Heart left ventricle (tissue), 16 donors: ENCODE measurements at regions not wholly inside any gene's neighbourhood (a gene's known extent, or its start where the extent isn't known, plus 50 kb on each side); places are given as distances from the start of the nearest gene placed in this dataset.

ENCODE experiments used
- ATAC-seq, 4 donors: fragments of 200-7000 bp; cut with Tn5 transposase; one replicate each; pipeline ENCODE4 v1.9.1; 2020 to 2022; ENCODE audit warnings: moderate library complexity in 4 of 4, mild to moderate bottlenecking in 3 of 4, moderate number of reproducible peaks in 1 of 4
- DNase-seq, 5 donors: peaks; one replicate each; pipeline ENCODE4 v3.0.0-alpha.2; 2020
- H3K27ac ChIP-seq, 12 donors: fragments of 200-600 bp; sonication (generic) in 4 of 12; one replicate each; pipeline versions ENCODE4 v1.5.0 to v1.8.0; 2016 to 2022; ENCODE audit warnings: mild to moderate bottlenecking in 2 of 12
- H3K27me3 ChIP-seq, 9 donors: fragments of 200-600 bp; sonication (generic) in 2 of 9; one replicate each; pipeline versions ENCODE4 v1.5.1 to v1.8.0; 2016 to 2022; ENCODE audit warnings: mild to moderate bottlenecking in 3 of 9
- H3K36me3 ChIP-seq, 9 donors: fragments of 200-600 bp; sonication (generic) in 2 of 9; one replicate each; pipeline versions ENCODE4 v1.5.0 to v1.8.0; 2018 to 2022; ENCODE audit warnings: mild to moderate bottlenecking in 2 of 9
- H3K4me1 ChIP-seq, 12 donors: fragments of 200-600 bp; sonication (generic) in 4 of 12; one replicate each; pipeline versions ENCODE4 v1.5.0 to v1.8.0; 2016 to 2022; ENCODE audit warnings: mild to moderate bottlenecking in 3 of 12
- H3K4me3 ChIP-seq, 12 donors: fragments of 200-600 bp; sonication (generic) in 4 of 12; one replicate each; pipeline versions ENCODE4 v1.5.0 to v1.8.0; 2017 to 2022; ENCODE audit warnings: mild to moderate bottlenecking in 9 of 12, moderate library complexity in 4 of 12
- H3K9me3 ChIP-seq, 12 donors: fragments of 200-600 bp; sonication (generic) in 4 of 12; one replicate each; pipeline versions ENCODE4 v1.5.0 to v1.8.0; 2016 to 2022; ENCODE audit warnings: mild to moderate bottlenecking in 1 of 12
- POLR2A ChIP-seq, 2 donors: fragments of 450-650 bp; IDR thresholded peaks; one replicate each; pipeline ENCODE4 v1.6.1; 2017; ENCODE audit warnings: antibody characterized with exemption in 2 of 2, mild to moderate bottlenecking in 2 of 2, moderate library complexity in 2 of 2
- WGBS, 4 donors: extraction: QIAGEN DNeasy Blood & Tissue Kit in 2 of 4; methylation state at CpG; one replicate each; pipeline versions ENCODE4 v1.1.5 to v1.1.7; 2013 to 2018; 5-methylcytosine and 5-hydroxymethylcytosine counted together
- intact Hi-C, 10 donors: fragments of 100-400 bp; cut with DNase I; formaldehyde crosslinking; loops; one replicate each; pipeline versions ENCODE4 v1.11.1 to v1.14.2; 2022
- TF ChIP-seq, protein P1 (sequence below), 12 donors: fragments of 200-600 bp; sonication (generic) in 4 of 12; IDR thresholded peaks; one replicate each; pipeline versions ENCODE4 v1.5.0 to v1.8.0; 2018 to 2022; ENCODE audit warnings: antibody characterized with exemption in 12 of 12, mild to moderate bottlenecking in 5 of 12
- donor health status: ischemic (EF 13 %, LVEDD 7.1; RV severe dilation, severe dysfunction).
- donor health status: healthy with polysubstance abuse.
- donor health status: DM: no; HTN: yes; CAD: no.
- donor health status: DM: no; HTN: no; CAD: no.
- donor health status: ischemic (EF 25% LVEDD 6.9; RV normal size, moderate dysfunction).
- donor health status: ischemic (EF 25% LVEDD 5.7; RV mildly dilated, moderate dysfunction).
- donor health status: healthy.
- donor health status: DM: yes; HTN: yes; CAD: no.
- donor health status: ischemic (EF 35%, LVEDD 5.7; RV mildly dilated, moderate dysfunction).
- donor health status: nonischemic (EF 11% LVEDD 7.7; RV severe dilation, severe dysfunction).
- donor health status: DM: yes; HTN: yes; CAD: no.
- donor health status: PGD.
- donor health status: ischemic (EF 29% LVEDD 5.4; RV normal size, mild dysfunction).
- donor health status: nonischemic (EF 23%, LVEDD 6.1; RV moderate dilation, normal function).

DNA sequence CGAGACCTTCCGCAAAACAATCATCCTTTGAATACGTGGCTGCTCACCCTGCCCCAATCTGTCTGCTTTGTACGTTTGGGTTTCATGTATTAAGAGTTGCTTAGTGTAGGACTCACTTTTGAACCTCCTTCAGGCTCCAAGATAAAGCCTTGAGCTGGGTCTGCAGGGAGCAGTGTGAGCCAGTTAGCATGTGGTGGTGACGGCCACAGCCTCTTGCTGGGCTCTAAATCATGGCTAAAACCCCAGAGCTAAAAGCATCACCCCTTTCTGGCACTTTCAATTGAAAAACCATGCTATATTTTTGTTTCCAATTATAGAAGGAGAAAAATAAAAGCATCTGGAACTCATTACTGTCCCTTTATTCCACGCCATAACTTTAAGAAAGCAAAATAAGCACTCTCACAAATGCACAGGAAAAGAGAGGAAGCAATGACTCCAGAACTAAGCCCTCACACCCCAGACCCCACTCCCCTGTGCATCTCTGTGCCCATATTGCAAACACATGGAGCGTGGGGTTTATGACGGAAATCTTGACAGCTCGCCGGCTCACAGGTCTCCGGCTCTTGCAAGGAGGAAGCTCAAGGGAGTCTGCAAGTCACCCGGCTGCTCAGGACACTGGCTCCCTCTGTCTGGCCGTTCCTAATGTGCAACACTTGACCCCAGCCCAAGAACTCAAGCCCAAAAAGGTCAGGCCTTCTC, 135.5 kb downstream of the MIS18A start:
- 54 to 58% (median 57%) methylated on average over 13 of the region's 13 CpGs for WGBS, 4 donors
- Histone ChIP-seq H3K27ac (peak overlapping the region in 1 of 12 donors; percentile 19), H3K4me3 (peak overlapping the region in 1 of 12 donors; percentile 1), H3K27me3 (no peaks in the 10 kb centered on the region), H3K36me3 (no peaks in the 10 kb centered on the region), H3K4me1 (peaks cover 0 to 13% (median 0%) of the 10 kb centered on the region in 12 donors), H3K9me3 (peaks cover 0 to 15% (median 3%) of the 10 kb centered on the region in 12 donors)
- ATAC-seq, result peak in 3 of 4 donors; percentile 52 to 61 (median 54)
- DNase-seq, result peak in 4 of 5 donors; percentile 29 to 65 (median 34)
- intact Hi-C loops, result loop anchor here in 1 of 10 donors (10.0 kb wide), 1 partner anchor 279 kb away; no protein-coding TSS in a partner anchor
- TF ChIP-seq POLR2A (IDR thresholded peaks at IDR 0.05), result no peak
- TF ChIP-seq, protein P1, sequence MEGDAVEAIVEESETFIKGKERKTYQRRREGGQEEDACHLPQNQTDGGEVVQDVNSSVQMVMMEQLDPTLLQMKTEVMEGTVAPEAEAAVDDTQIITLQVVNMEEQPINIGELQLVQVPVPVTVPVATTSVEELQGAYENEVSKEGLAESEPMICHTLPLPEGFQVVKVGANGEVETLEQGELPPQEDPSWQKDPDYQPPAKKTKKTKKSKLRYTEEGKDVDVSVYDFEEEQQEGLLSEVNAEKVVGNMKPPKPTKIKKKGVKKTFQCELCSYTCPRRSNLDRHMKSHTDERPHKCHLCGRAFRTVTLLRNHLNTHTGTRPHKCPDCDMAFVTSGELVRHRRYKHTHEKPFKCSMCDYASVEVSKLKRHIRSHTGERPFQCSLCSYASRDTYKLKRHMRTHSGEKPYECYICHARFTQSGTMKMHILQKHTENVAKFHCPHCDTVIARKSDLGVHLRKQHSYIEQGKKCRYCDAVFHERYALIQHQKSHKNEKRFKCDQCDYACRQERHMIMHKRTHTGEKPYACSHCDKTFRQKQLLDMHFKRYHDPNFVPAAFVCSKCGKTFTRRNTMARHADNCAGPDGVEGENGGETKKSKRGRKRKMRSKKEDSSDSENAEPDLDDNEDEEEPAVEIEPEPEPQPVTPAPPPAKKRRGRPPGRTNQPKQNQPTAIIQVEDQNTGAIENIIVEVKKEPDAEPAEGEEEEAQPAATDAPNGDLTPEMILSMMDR (IDR thresholded peaks at IDR 0.05), result peak in 5 of 12 donors; percentile 7 to 31 (median 14)

DNA sequence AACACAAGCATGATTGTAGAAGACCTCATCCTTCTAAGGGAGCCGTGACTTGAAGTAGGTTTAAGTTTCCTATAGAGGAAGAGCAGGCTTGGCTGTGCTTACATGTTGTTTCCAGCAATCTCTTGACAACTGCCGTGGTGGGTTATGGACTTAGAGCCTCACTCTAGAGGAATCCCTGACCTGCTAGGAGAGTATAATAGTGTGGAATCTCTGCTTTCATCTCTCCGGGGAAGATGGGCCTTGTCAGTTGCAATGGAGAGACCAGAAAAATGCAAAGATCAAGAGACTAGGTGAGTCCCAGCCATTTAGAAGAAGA, 137.6 kb downstream of the MIS18A start:
- intact Hi-C loops, result loop anchor here in 1 of 10 donors (10.0 kb wide), 1 partner anchor 276 kb away; no protein-coding TSS in a partner anchor
- ATAC-seq (no peak), DNase-seq (no peak)
- Histone ChIP-seq H3K27me3 (no peaks in the 10 kb centered on the region), H3K27ac (no peak overlapping the region), H3K36me3 (no peaks in the 10 kb centered on the region), H3K9me3 (peaks cover 0 to 10% (median 5%) of the 10 kb centered on the region in 12 donors), H3K4me1 (peaks cover 0 to 13% (median 0%) of the 10 kb centered on the region in 12 donors), H3K4me3 (no peak overlapping the region)
- no peak for TF ChIP-seq POLR2A (IDR thresholded peaks at IDR 0.05)
- TF ChIP-seq, protein P1 (IDR thresholded peaks at IDR 0.05), result no peak
- 83 to 96% (median 89%) methylated on average over 3 of the region's 3 CpGs for WGBS, 4 donors

DNA sequence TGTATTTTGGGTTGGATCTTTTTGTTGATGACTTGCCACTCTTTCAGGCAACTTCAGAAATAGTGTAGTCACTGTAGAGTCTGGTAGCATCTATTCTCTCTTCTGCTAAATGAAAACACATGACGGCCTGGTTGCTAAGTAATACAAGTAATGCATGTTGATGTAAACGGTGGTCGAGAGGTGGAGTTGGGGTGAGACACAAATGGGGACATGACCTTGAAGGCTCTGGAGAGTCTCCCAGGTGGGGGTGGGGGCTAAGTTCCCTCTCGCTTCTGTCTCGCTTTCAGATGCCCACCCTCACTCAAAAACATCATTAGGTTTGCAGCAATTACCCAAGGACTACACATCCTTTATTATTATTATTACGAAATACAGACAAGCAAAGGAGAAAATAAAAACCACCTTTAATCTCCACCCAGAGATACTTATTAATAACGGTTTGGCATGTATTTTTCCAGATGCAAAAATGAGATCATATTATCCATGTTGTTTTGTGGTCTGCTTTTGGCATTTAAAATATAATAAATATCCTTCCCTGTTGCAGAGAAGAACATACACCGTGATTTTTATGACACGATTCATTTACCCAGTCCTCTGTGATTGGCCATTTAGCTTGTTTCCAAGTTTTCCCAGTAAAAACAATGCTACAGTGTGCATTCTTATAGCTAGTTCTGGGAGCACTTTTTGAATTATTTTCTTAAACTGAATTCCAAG, 138.1 kb downstream of the MIS18A start:
- intact Hi-C loops, result loop anchor here in 1 of 10 donors (10.0 kb wide), 1 partner anchor 276 kb away; no protein-coding TSS in a partner anchor
- 72 to 77% (median 74%) methylated on average over 9 of the region's 9 CpGs for WGBS, 4 donors
- no peaks in the 10 kb centered on the region for H3K36me3 ChIP-seq
- H3K27ac ChIP-seq, result no peak overlapping the region
- H3K4me3 ChIP-seq, result no peak overlapping the region
- H3K4me1 ChIP-seq, result peaks cover 0 to 15% (median 0%) of the 10 kb centered on the region in 12 donors
- no peaks in the 10 kb centered on the region for H3K27me3 ChIP-seq
- TF ChIP-seq, protein P1 (IDR thresholded peaks at IDR 0.05), result no peak
- TF ChIP-seq POLR2A (IDR thresholded peaks at IDR 0.05), result no peak
- ATAC-seq (no peak), DNase-seq (no peak)
- peaks cover 0 to 10% (median 5%) of the 10 kb centered on the region in 12 donors for H3K9me3 ChIP-seq

DNA sequence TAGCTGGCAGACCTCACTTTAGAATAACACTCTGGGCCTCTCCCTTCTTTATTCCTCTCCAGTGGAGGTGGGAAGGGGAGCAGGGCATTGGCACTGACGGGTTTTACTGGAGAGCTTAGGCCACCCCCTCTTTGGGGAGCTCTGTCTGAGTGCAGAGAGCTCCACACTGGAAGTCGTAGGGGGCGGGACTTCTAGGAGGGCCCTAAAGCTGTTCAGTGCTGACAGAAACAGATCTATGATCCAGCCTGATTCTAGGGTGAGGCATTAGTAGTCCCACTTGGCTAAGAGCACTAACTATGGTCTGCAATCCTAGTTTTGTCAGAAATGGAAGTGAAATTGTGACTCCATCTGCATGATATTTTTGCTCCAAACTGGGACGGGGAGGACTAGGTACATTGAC, 138.7 kb downstream of the MIS18A start:
- no peak for ATAC-seq
- Histone ChIP-seq H3K36me3 (no peaks in the 10 kb centered on the region), H3K27me3 (no peaks in the 10 kb centered on the region), H3K9me3 (peaks cover 0 to 10% (median 5%) of the 10 kb centered on the region in 12 donors), H3K4me1 (peaks cover 0 to 15% (median 0%) of the 10 kb centered on the region in 12 donors), H3K4me3 (no peak overlapping the region), H3K27ac (no peak overlapping the region)
- TF ChIP-seq, protein P1 (IDR thresholded peaks at IDR 0.05), result no peak
- no peak for TF ChIP-seq POLR2A (IDR thresholded peaks at IDR 0.05)
- 80 to 92% (median 91%) methylated on average over 1 to 4 of the region's 4 CpGs for WGBS, 4 donors
- intact Hi-C loops, result loop anchor here in 1 of 10 donors (10.0 kb wide), 1 partner anchor 275 kb away; no protein-coding TSS in a partner anchor
- DNase-seq, result no peak
